Esophagus mucosa (tissue), 1 donor: ENCODE measurements at regions not wholly inside any gene's neighbourhood (a gene's known extent, or its start where the extent isn't known, plus 50 kb on each side); places are given as distances from the start of the nearest gene placed in this dataset.
"Not testable (repeated sequence)": the region's sequence is repeated elsewhere in the genome, so short reads cannot be mapped to it uniquely, and the experiment has no call there.

Experiments
- ATAC-seq: fragments of 200-7000 bp; cut with Tn5 transposase; one replicate; pipeline ENCODE4 v1.9.1; 2020
- donor health status: DM: yes; HTN: yes; CAD: no.

GRCh38 chr3:25844891-25845290, 55.0 kb downstream of the OXSM start:
- ATAC-seq = no peak

GRCh38 chr3:25846282-25846681, 56.4 kb downstream of the OXSM start:
- no peak for ATAC-seq

GRCh38 chr3:25849091-25849490, 59.2 kb downstream of the OXSM start:
- no peak for ATAC-seq

GRCh38 chr3:25849641-25850385, 59.9 kb downstream of the OXSM start:
- ATAC-seq = no peak

- ATAC-seq = not testable (repeated sequence)
Measured at GRCh38 chr3:25851693-25852259, 61.9 kb downstream of the OXSM start.

GRCh38 chr3:25854214-25854613, 64.3 kb downstream of the OXSM start:
- no peak for ATAC-seq

GRCh38 chr3:25854635-25855034, 64.7 kb downstream of the OXSM start:
- ATAC-seq = peak; percentile 26

- ATAC-seq = no peak
Measured at GRCh38 chr3:25855266-25855784, 65.4 kb downstream of the OXSM start.

- ATAC-seq = peak; percentile 36
Measured at GRCh38 chr3:25856902-25857518, 67.1 kb downstream of the OXSM start.

GRCh38 chr3:25861566-25861965, 71.7 kb downstream of the OXSM start:
- no peak for ATAC-seq

- ATAC-seq = no peak
Measured at GRCh38 chr3:25863011-25863415, 73.1 kb downstream of the OXSM start.

GRCh38 chr3:25863416-25863959, 73.6 kb downstream of the OXSM start:
- no peak for ATAC-seq

GRCh38 chr3:25870452-25870851, 80.6 kb downstream of the OXSM start:
- ATAC-seq = no peak

- ATAC-seq = no peak
Measured at GRCh38 chr3:25872200-25872877, 82.4 kb downstream of the OXSM start.

- ATAC-seq = no peak
Measured at GRCh38 chr3:25883492-25883891, 93.6 kb downstream of the OXSM start.

- ATAC-seq = no peak
Measured at GRCh38 chr3:25884981-25885380, 95.1 kb downstream of the OXSM start.

GRCh38 chr3:25885544-25885943, 95.7 kb downstream of the OXSM start:
- ATAC-seq = no peak

- no peak for ATAC-seq
Measured at GRCh38 chr3:25887907-25888306, 98.0 kb downstream of the OXSM start.

GRCh38 chr3:25888892-25889524, 99.1 kb downstream of the OXSM start:
- no peak for ATAC-seq

GRCh38 chr3:25889525-25889917, 99.6 kb downstream of the OXSM start:
- no peak for ATAC-seq

- no peak for ATAC-seq
Measured at GRCh38 chr3:25894101-25894500, 104.2 kb downstream of the OXSM start.

GRCh38 chr3:25895031-25895430, 105.1 kb downstream of the OXSM start:
- no peak for ATAC-seq

- ATAC-seq = no peak
Measured at GRCh38 chr3:25895443-25895842, 105.6 kb downstream of the OXSM start.
